Upper lobe of right lung (tissue), 1 donor: ENCODE measurements at regions not wholly inside any gene's neighbourhood (a gene's known extent, or its start where the extent isn't known, plus 50 kb on each side); places are given as distances from the start of the nearest gene placed in this dataset.

Source experiments
- ATAC-seq: fragments of 200-7000 bp; cut with Tn5 transposase; one replicate; pipeline ENCODE4 v1.9.1; 2020; ENCODE audit warnings: mild to moderate bottlenecking, moderate library complexity
- DNase-seq: peaks from one replicate; pipeline ENCODE4 v3.0.0-alpha.2; 2020
- H3K27ac ChIP-seq: fragments of 200-600 bp; one replicate; pipeline ENCODE4 v1.8.0; 2022
- H3K27me3 ChIP-seq: fragments of 200-600 bp; one replicate; pipeline ENCODE4 v1.8.0; 2022; ENCODE audit warnings: mild to moderate bottlenecking
- H3K36me3 ChIP-seq: fragments of 200-600 bp; one replicate; pipeline ENCODE4 v1.8.0; 2022
- H3K4me1 ChIP-seq: fragments of 200-600 bp; one replicate; pipeline ENCODE4 v1.8.0; 2022
- H3K4me3 ChIP-seq: fragments of 200-600 bp; one replicate; pipeline ENCODE4 v1.8.0; 2022; ENCODE audit warnings: mild to moderate bottlenecking
- H3K9me3 ChIP-seq: fragments of 200-600 bp; one replicate; pipeline ENCODE4 v1.8.0; 2022
- CTCF ChIP-seq: fragments of 200-600 bp; IDR thresholded peaks from one replicate; pipeline ENCODE4 v1.8.0; 2022; ENCODE audit warnings: antibody characterized with exemption
- intact Hi-C: fragments of 100-400 bp; cut with DNase I; formaldehyde crosslinking; loops from one replicate; pipeline ENCODE4 v1.11.0; 2022
- donor health status: DM: no; HTN: yes; CAD: no; lungs with severe emphysema.

DNA sequence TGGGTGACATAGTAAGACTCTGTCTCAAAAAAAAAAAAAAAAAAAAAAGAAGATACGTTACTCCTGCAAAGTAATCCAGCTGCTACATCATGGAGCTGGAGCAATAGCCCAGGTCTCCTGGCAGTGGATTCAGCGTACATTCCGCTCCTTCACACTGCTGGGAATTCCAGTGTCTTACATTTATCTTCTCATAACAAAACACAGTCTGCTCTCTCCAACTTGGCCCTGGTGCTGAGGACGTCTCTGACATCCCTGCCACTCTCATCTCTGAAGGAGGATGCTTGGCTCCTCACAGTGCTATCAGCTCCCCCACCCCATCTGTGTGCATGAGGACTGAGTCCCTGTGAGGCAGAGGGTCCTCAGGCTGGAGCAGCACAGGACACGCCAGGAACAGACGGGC lies 529.8 kb downstream of the CD83 start:
- ATAC-seq, result peak; percentile 23
- no peak overlapping the region for H3K4me3 ChIP-seq
- no peaks in the 10 kb centered on the region for H3K4me1 ChIP-seq
- H3K36me3 ChIP-seq, result no peaks in the 10 kb centered on the region
- intact Hi-C loops, result no loop called here
- no peak for DNase-seq
- H3K27ac ChIP-seq, result no peak overlapping the region
- TF ChIP-seq CTCF, result no peak
- no peaks in the 10 kb centered on the region for H3K9me3 ChIP-seq
- no peaks in the 10 kb centered on the region for H3K27me3 ChIP-seq

GRCh38 chr6:14652536-14652935 lies 535.0 kb downstream of the CD83 start:
- no peak overlapping the region for H3K4me3 ChIP-seq
- no peak overlapping the region for H3K27ac ChIP-seq
- no peaks in the 10 kb centered on the region for H3K36me3 ChIP-seq
- ATAC-seq (no peak), DNase-seq (no peak)
- peaks cover 4% of the 10 kb centered on the region for H3K4me1 ChIP-seq
- H3K9me3 ChIP-seq, result no peaks in the 10 kb centered on the region
- intact Hi-C loops, result no loop called here
- TF ChIP-seq CTCF, result no peak
- no peaks in the 10 kb centered on the region for H3K27me3 ChIP-seq

DNA sequence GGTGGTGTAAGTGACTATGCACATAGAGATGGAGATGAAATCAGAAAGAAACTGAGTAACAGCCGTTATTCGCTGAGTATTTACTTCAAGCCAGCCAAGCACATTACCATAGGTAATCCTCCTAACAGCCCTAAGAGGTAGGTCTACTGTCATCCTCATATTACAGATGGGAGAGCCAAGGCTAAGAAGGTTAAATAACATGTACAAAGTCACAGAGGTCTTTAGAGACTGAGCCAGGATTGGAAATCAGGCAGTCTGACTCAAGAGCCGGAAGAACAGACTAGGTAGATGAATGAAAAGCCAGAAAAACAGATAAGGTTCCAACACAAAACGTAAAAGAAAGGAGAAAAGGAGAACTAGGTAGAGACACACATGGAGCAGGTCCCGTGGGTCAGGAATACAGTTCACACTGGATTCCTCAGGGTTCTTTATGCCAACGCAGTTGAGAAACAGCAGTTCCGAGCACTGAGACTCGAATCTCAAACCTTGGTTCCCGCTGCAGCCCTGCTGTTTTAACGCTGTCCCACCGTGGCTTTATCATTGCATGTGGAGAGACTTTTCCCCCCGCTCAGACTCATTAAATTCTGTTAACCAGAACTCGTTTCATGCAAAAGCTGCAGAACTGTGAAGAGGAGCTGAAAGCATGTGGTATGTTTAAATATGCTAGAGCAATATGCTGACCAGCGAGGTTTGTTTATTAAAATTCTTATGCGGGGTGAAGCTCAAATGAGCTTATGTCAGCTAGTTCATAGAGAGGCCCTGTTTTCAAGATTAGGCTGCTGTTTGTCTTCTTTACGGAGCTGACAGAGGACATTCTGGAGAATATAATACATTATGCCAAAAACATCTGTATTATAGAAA lies 537.9 kb downstream of the CD83 start:
- no peak overlapping the region for H3K4me3 ChIP-seq
- H3K9me3 ChIP-seq, result no peaks in the 10 kb centered on the region
- H3K4me1 ChIP-seq, result peaks cover 4% of the 10 kb centered on the region
- ATAC-seq, result no peak
- no peak for DNase-seq
- no peaks in the 10 kb centered on the region for H3K36me3 ChIP-seq
- TF ChIP-seq CTCF, result no peak
- no peak overlapping the region for H3K27ac ChIP-seq
- H3K27me3 ChIP-seq, result no peaks in the 10 kb centered on the region
- intact Hi-C loops, result no loop called here

- Histone ChIP-seq H3K36me3 (no peaks in the 10 kb centered on the region), H3K9me3 (no peaks in the 10 kb centered on the region), H3K27ac (no peak overlapping the region), H3K4me3 (no peak overlapping the region), H3K27me3 (no peaks in the 10 kb centered on the region), H3K4me1 (peaks cover 4% of the 10 kb centered on the region)
- ATAC-seq (no peak), DNase-seq (no peak)
- no peak for TF ChIP-seq CTCF
- intact Hi-C loops, result no loop called here
These were observed 538.5 kb downstream of the CD83 start for GRCh38 chr6:14656078-14656521.

DNA sequence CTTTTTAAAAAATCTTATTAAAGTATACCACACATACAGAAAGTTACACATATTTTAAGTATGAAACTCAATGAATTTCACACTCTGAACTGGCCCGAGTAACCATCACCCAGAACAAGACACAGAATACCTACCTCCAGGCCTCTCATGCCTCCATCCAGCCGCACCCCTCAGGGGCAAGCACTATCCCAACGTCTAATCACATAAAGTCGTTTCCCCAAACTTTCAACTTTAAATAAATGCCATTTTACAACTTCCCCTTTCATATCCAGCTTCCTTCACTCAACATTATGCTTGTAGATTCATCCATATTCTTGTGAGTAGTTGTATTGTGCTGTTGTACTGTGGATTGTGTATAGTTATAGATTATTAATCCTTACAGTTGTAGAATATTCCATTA lies 539.1 kb downstream of the CD83 start:
- H3K4me1 ChIP-seq, result peaks cover 4% of the 10 kb centered on the region
- H3K36me3 ChIP-seq, result no peaks in the 10 kb centered on the region
- DNase-seq, result no peak
- no peak overlapping the region for H3K4me3 ChIP-seq
- H3K9me3 ChIP-seq, result no peaks in the 10 kb centered on the region
- TF ChIP-seq CTCF, result no peak
- H3K27me3 ChIP-seq, result no peaks in the 10 kb centered on the region
- intact Hi-C loops, result no loop called here
- ATAC-seq, result no peak
- no peak overlapping the region for H3K27ac ChIP-seq
